GM12878 (cell line): ENCODE measurements at regions not wholly inside any gene's neighbourhood (a gene's known extent, or its start where the extent isn't known, plus 50 kb on each side); places are given as distances from the start of the nearest gene placed in this dataset.

ENCODE experiments used
- ATAC-seq: fragments of 200-7000 bp; cut with Tn5 transposase; 3 replicates; pipeline ENCODE4 v1.9.1; 2020; ENCODE audit warnings: mild to moderate bottlenecking, moderate library complexity
- BruUV-seq: library from RNA; stranded (reverse); fragments of 400-500 nt; replicated peaks from 2 replicates; lab custom pipeline; 2021; lab: Mats Ljungman, UMichigan
- CTCF ChIA-PET: fragments of 300-600 bp; sonication (Branson Sonifier 250); formaldehyde crosslinking; extraction: SDS; loops from one replicate; lab custom pipeline; 2021; ENCODE audit warnings: inconsistent platforms; lab: Yijun Ruan, JAX
- POLR2A ChIA-PET: fragments of 350-600 bp; formaldehyde crosslinking; extraction: SDS; loops from one replicate; lab custom pipeline; 2021; ENCODE audit warnings: inconsistent platforms; lab: Charles Lee
- RAD21 ChIA-PET: fragments of 300-600 bp; sonication (Branson Sonifier 250); formaldehyde crosslinking; loops from one replicate; lab custom pipeline; 2023; ENCODE audit warnings: antibody characterized with exemption; ENCODE audit not compliant: unreplicated experiment; lab: Charles Lee
- SMC1A ChIA-PET: fragments of 300-600 bp; sonication (Branson Sonifier 250); formaldehyde crosslinking; loops from one replicate; lab custom pipeline; 2023; ENCODE audit not compliant: unreplicated experiment, uncharacterized antibody; lab: Charles Lee
- DNase-seq: peaks from one replicate; pipeline ENCODE4 v3.0.0-alpha.2; 2011; ENCODE audit warnings: low read depth, low spot score
- FAIRE-seq: peaks from 3 replicates; lab custom pipeline; 2011; peaks lifted over from hg19 to GRCh38; lab: Jason Lieb, UNC
- H2AFZ ChIP-seq: 2 replicates; pipeline ENCODE4 v1.6.0; 2011; ENCODE audit warnings: low read depth, low read length, control low read depth; ENCODE audit not compliant: control insufficient read depth
- H3K27ac ChIP-seq: 2 replicates; pipeline ENCODE4 v1.5.1; 2011; ENCODE audit warnings: control low read depth; ENCODE audit not compliant: control insufficient read depth, insufficient read depth
- H3K27me3 ChIP-seq, 2 experiments: replicated peaks in 1 of 2; 2 replicates each; pipeline versions ENCODE4 v1.6.0 to v1.6.1; 2011; ENCODE audit warnings: low read length in 1 of 2; ENCODE audit not compliant: control insufficient read depth in 2 of 2, insufficient read depth in 2 of 2
- H3K36me3 ChIP-seq, 2 experiments: 2 replicates each; pipeline ENCODE4 v1.5.1; 2011; ENCODE audit warnings: low read length in 1 of 2; ENCODE audit not compliant: control insufficient read depth in 2 of 2, insufficient read depth in 2 of 2
- H3K4me1 ChIP-seq: 2 replicates; pipeline ENCODE4 v1.6.1; 2011; ENCODE audit warnings: mild to moderate bottlenecking, low read length, moderate library complexity, mixed read lengths; ENCODE audit not compliant: control insufficient read depth, insufficient read depth
- H3K4me2 ChIP-seq: 2 replicates; pipeline ENCODE4 v1.6.0; 2011; ENCODE audit warnings: control low read depth; ENCODE audit not compliant: control insufficient read depth, insufficient read depth
- H3K4me3 ChIP-seq: fragments of 200-600 bp; sonication (generic); 2 replicates; pipeline ENCODE4 v1.5.1; 2016
- H3K79me2 ChIP-seq: 2 replicates; pipeline ENCODE4 v1.6.0; 2011; ENCODE audit warnings: low read length; ENCODE audit not compliant: control insufficient read depth, insufficient read depth
- H3K9ac ChIP-seq: 2 replicates; pipeline ENCODE4 v1.8.0; 2011; ENCODE audit warnings: low read length, control low read depth, mixed read lengths; ENCODE audit not compliant: control insufficient read depth, insufficient read depth
- H3K9me3 ChIP-seq: replicated peaks from 3 replicates; pipeline ENCODE4 v1.5.1; 2011; ENCODE audit warnings: mild to moderate bottlenecking, low read length; ENCODE audit not compliant: control insufficient read depth, insufficient read depth
- H4K20me1 ChIP-seq: 2 replicates; pipeline ENCODE4 v1.6.0; 2011; ENCODE audit not compliant: control insufficient read depth, insufficient read depth
- CHD1 ChIP-seq: IDR thresholded peaks from 2 replicates; pipeline ENCODE4 v1.6.1; 2012; ENCODE audit warnings: low read depth, low read length, improper control_type of control experiment
- CREB1 ChIP-seq: IDR thresholded peaks from 2 replicates; pipeline ENCODE4 v1.6.1; 2012; ENCODE audit warnings: low read depth, mild to moderate bottlenecking, inconsistent platforms
- FOS ChIP-seq: IDR thresholded peaks from 3 replicates; pipeline ENCODE4 v1.6.1; 2011; ENCODE audit warnings: borderline replicate concordance; ENCODE audit not compliant: insufficient read length; ENCODE audit errors: extremely low read depth
- GABPA ChIP-seq: IDR thresholded peaks from 2 replicates; pipeline ENCODE4 v1.6.1; 2014; ENCODE audit warnings: antibody characterized with exemption, low read depth, mild to moderate bottlenecking, inconsistent platforms
- KAT2A ChIP-seq: conservative IDR thresholded peaks from 2 replicates; pipeline ENCODE4 v1.6.1; 2011; ENCODE audit warnings: low read depth, low read length; ENCODE audit not compliant: control insufficient read depth
- MYB ChIP-seq: fragments of 150-350 bp; IDR thresholded peaks from 2 replicates; pipeline ENCODE4 v1.6.1; 2014; ENCODE audit warnings: mild to moderate bottlenecking, low read depth, low read length, borderline replicate concordance
- NBN ChIP-seq: fragments of 450-650 bp; IDR thresholded peaks from 2 replicates; pipeline ENCODE4 v1.6.1; 2016
- RAD21 ChIP-seq: IDR thresholded peaks from 2 replicates; pipeline ENCODE4 v1.6.1; 2011; ENCODE audit warnings: mild to moderate bottlenecking, low read depth, low read length, moderate library complexity; ENCODE audit not compliant: insufficient read depth
- RCOR1 ChIP-seq: conservative IDR thresholded peaks from 2 replicates; pipeline ENCODE4 v1.6.1; 2012; ENCODE audit warnings: low read depth, low read length, improper control_type of control experiment
- SMARCA5 ChIP-seq: fragments of 450-650 bp; IDR thresholded peaks from 2 replicates; pipeline ENCODE4 v1.6.1; 2017; ENCODE audit warnings: mild to moderate bottlenecking
- TARDBP ChIP-seq: IDR thresholded peaks from 2 replicates; pipeline ENCODE4 v1.6.1; 2016; ENCODE audit warnings: borderline replicate concordance
- TBL1XR1 ChIP-seq: IDR thresholded peaks from 2 replicates; pipeline ENCODE4 v1.6.1; 2012; ENCODE audit warnings: low read depth, low read length, improper control_type of control experiment
- TCF12 ChIP-seq: IDR thresholded peaks from 2 replicates; pipeline ENCODE4 v1.6.1; 2011; ENCODE audit warnings: low read depth, mild to moderate bottlenecking, low read length
- ZNF217 ChIP-seq: fragments of 450-650 bp; IDR thresholded peaks from 2 replicates; pipeline ENCODE4 v1.6.1; 2017; ENCODE audit warnings: antibody characterized with exemption, mild to moderate bottlenecking
- WGBS: methylation state at CpG from one replicate; pipeline ENCODE4 v1.1.6; 2016; ENCODE audit warnings: low lambda C conversion rate; ENCODE audit not compliant: insufficient replicate concordance, insufficient coverage; ENCODE audit errors: missing lambda C conversion rate; 5-methylcytosine and 5-hydroxymethylcytosine counted together
- in situ Hi-C: fragments of 300-500 bp; cut with MboI; formaldehyde crosslinking; loops from 9 replicates; pipeline ENCODE4 v1.14.3; 2018; ENCODE audit warnings: mixed read lengths
- intact Hi-C: fragments of 100-400 bp; cut with micrococcal nuclease; formaldehyde crosslinking; loops from one replicate; pipeline ENCODE4 v1.14.2; 2022; ENCODE audit not compliant: unreplicated experiment

DNA sequence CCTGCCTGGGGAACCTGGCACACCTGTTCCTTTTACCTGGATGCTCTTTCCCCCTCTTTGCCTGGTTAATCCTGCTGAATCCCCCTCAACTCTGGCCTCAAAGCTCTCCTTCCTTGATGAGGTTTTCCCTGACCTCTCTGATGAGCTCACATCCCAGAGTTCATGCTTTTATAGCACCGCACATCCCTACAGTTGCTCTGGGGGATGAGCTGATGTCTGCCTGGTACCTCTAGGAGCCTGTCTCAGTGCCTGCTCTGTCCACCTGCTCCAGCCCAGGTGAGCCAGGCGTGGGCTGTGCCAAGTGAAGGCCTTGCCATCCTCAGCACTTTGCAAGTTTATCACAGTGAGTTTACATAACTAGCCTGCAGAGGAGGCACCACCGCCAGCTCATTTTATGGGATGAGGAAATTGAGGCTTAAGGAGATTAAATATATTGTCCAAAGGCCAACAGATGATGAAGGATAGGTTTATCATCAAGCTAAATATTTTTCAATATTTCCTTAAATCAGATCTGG, 58.6 kb upstream of the TMPRSS2 start:
- ATAC-seq (no peak), FAIRE-seq (no peak), DNase-seq (no peak)
- WGBS, result 62% methylated on average over 3 of the region's 3 CpGs
- intact Hi-C loops, result no loop called here
- no peak overlapping the region for H3K4me3 ChIP-seq
- SMC1A ChIA-PET, result no interaction called here
- H4K20me1 ChIP-seq, result no peaks in the 10 kb centered on the region
- CTCF ChIA-PET, result interaction anchor here (1.6 kb wide), 1 partner anchor 284 kb away, joined by 4 read pairs; no protein-coding TSS in a partner anchor
- no TSS peak for BruUV-seq
- RAD21 ChIA-PET, result interaction anchor here (0.7 kb wide), 1 partner anchor 386 kb away, joined by 3 read pairs; no protein-coding TSS in a partner anchor
- no peaks in the 10 kb centered on the region for H3K27me3 ChIP-seq
- POLR2A ChIA-PET, result no interaction called here
- no peaks in the 10 kb centered on the region for H3K36me3 ChIP-seq
- H3K27ac ChIP-seq, result no peak overlapping the region
- in situ Hi-C loops, result no loop called here
- H3K9ac ChIP-seq, result no peak overlapping the region
- no peaks in the 10 kb centered on the region for H3K9me3 ChIP-seq
- no peak overlapping the region for H3K4me2 ChIP-seq
- H2AFZ ChIP-seq, result no peak overlapping the region
- TF ChIP-seq SMARCA5 (no peak), TARDBP (no peak), TBL1XR1 (no peak), FOS (no peak), CHD1 (no peak), ZNF217 (no peak), RCOR1 (no peak), CREB1 (no peak), GABPA (no peak), NBN (no peak), TCF12 (no peak), MYB (no peak), RAD21 (no peak), KAT2A (no peak)
- no peaks in the 10 kb centered on the region for H3K79me2 ChIP-seq
- H3K4me1 ChIP-seq, result peaks cover 6% of the 10 kb centered on the region
